Retinal pigment epithelial cell (primary cell): ENCODE measurements at regions not wholly inside any gene's neighbourhood (a gene's known extent, or its start where the extent isn't known, plus 50 kb on each side); places are given as distances from the start of the nearest gene placed in this dataset.

ENCODE experiments used
- DNase-seq: peaks from one replicate; pipeline ENCODE4 v3.0.0-alpha.2; 2010; ENCODE audit warnings: low read depth
- H3K4me3 ChIP-seq: 2 replicates; pipeline ENCODE4 v1.5.1; 2011; ENCODE audit warnings: mild to moderate bottlenecking, low read length, control low read depth, moderate library complexity
- CTCF ChIP-seq: conservative IDR thresholded peaks from 2 replicates; pipeline ENCODE4 v1.5.1; 2011; ENCODE audit warnings: low read depth, low read length, control low read depth, inconsistent platforms

GRCh38 chr15:97077975-97078374, 747.5 kb downstream of the NR2F2 start:
- H3K4me3 ChIP-seq, result no peak overlapping the region
- TF ChIP-seq CTCF, result no peak
- no peak for DNase-seq

GRCh38 chr15:97078591-97078990, 748.1 kb downstream of the NR2F2 start:
- DNase-seq, result no peak
- H3K4me3 ChIP-seq, result no peak overlapping the region
- TF ChIP-seq CTCF, result no peak

- no peak for TF ChIP-seq CTCF
- H3K4me3 ChIP-seq, result no peak overlapping the region
- no peak for DNase-seq
These were observed 751.2 kb downstream of the NR2F2 start for GRCh38 chr15:97081666-97082226.

- TF ChIP-seq CTCF, result no peak
- DNase-seq, result no peak
- no peak overlapping the region for H3K4me3 ChIP-seq
These were observed 752.3 kb downstream of the NR2F2 start for GRCh38 chr15:97082830-97083229.

GRCh38 chr15:97084650-97085049, 754.1 kb downstream of the NR2F2 start:
- peak; percentile 29 for DNase-seq
- no peak for TF ChIP-seq CTCF
- H3K4me3 ChIP-seq, result no peak overlapping the region

- no peak for DNase-seq
- H3K4me3 ChIP-seq, result no peak overlapping the region
- no peak for TF ChIP-seq CTCF
These were observed 755.2 kb downstream of the NR2F2 start for GRCh38 chr15:97085731-97086130.

- peak; percentile 12 for DNase-seq
- no peak overlapping the region for H3K4me3 ChIP-seq
- TF ChIP-seq CTCF, result no peak
These were observed 756.7 kb downstream of the NR2F2 start for GRCh38 chr15:97087006-97087741.
